Upper lobe of left lung (tissue), 4 donors: ENCODE measurements at regions not wholly inside any gene's neighbourhood (a gene's known extent, or its start where the extent isn't known, plus 50 kb on each side); places are given as distances from the start of the nearest gene placed in this dataset.
"Not testable (repeated sequence)": the region's sequence is repeated elsewhere in the genome, so short reads cannot be mapped to it uniquely, and the experiment has no call there.

ENCODE experiments used
- CTCF ChIP-seq, 6 experiments: fragments of 450-650 bp in 4 of 6; fragments of 200-600 bp in 2 of 6; sonication (generic) in 2 of 6; IDR thresholded peaks; one replicate each; pipeline ENCODE4 v1.5.1; 2016 to 2019; ENCODE audit warnings: antibody characterized with exemption in 6 of 6
- POLR2A ChIP-seq, 4 donors: fragments of 450-650 bp; IDR thresholded peaks; one replicate each; pipeline ENCODE4 v1.5.1; 2016 to 2017; ENCODE audit warnings: antibody characterized with exemption in 4 of 4, mild to moderate bottlenecking in 2 of 4
- POLR2AphosphoS5 ChIP-seq, 2 donors: sonication (generic); formaldehyde crosslinking; IDR thresholded peaks; one replicate each; pipeline ENCODE4 v1.5.1; 2017; ENCODE audit warnings: antibody characterized with exemption in 2 of 2

GRCh38 chr10:46650967-46651366 lies 72.0 kb downstream of the SYT15 start:
- TF ChIP-seq POLR2A, CTCF, POLR2AphosphoS5 (IDR thresholded peaks at IDR 0.05): not testable (repeated sequence)
